Activated gamma-delta T cell (primary cell): ENCODE measurements at regions not wholly inside any gene's neighbourhood (a gene's known extent, or its start where the extent isn't known, plus 50 kb on each side); places are given as distances from the start of the nearest gene placed in this dataset.
A peak's percentile ranks its signal among the peaks of the same experiment; 100 is the strongest.
"Not testable (repeated sequence)": the region's sequence is repeated elsewhere in the genome, so short reads cannot be mapped to it uniquely, and the experiment has no call there.

Experiments used
- DNase-seq: peaks from one replicate; lab custom pipeline; 2025; lab: John Stamatoyannopoulos, UW

DNA sequence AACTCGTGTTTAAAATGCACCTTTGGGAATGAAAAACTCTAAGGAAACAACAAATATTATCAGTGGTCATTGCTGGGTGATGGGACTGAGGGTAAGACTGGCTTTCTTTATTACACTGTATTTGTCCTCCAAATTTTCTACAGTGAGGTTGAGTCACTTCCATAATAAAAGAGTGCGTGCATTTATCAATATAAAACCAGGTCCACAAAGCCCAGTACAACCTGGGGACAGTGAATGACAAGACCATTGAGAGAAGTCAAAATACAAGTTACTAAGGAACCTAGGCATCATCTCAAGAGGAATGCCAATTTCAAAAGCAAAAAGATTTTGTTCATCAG lies 76.4 kb downstream of the MAGED4 start:
- no peak for DNase-seq

DNA sequence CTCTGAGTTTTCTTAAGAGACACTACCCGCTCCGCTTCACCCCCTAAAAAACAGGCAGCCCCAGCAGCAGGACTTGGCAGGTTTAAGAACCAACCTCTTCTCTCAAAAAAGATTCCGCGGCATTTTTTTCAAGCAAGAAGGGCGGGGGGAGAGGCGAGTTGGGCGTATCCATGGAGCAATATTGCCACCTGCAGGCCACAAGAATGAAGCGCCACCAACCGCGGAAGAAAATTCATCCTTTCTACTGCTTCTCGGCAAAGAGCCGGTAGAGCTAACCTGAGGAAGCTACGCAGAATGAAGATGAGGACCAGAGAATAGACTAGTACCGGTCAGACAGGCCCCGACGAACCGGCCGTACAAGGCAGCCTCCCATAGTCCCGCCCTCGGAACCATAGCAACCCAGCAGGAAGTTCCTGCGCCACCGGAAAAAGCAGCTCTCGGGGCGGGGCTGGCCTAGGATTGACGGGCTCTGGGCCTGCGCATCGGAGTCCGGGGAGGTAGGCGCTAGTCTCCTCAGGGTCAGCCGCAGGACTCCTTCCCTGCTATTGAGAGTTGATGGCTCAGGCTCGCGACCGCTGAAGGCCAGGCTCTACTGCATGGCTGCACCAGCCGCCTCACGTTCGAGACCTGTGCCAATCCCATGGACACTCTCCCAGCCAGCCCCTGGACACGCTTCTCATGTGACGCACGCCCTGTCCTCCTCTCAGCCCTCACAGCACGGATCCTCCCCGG lies 76.9 kb downstream of the MAGED4 start:
- peak; percentile 61 for DNase-seq

DNA sequence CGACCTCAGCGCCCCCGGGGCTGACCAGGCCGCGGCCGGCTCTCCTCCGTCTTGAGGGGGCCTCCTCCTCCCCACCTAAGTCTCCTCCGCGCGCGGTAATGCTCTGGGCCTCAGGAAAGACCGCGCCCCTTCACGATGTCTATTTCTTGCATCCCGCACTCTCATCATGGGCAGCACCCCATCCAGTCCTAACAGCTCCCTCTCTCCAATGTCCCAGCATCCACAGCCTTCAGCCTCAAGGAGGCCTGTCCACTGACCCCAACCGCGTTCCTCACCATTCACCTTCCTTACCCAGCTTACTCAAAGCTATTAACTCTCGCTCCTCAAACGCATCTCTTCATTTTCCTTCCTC lies 77.5 kb downstream of the MAGED4 start:
- no peak for DNase-seq

DNA sequence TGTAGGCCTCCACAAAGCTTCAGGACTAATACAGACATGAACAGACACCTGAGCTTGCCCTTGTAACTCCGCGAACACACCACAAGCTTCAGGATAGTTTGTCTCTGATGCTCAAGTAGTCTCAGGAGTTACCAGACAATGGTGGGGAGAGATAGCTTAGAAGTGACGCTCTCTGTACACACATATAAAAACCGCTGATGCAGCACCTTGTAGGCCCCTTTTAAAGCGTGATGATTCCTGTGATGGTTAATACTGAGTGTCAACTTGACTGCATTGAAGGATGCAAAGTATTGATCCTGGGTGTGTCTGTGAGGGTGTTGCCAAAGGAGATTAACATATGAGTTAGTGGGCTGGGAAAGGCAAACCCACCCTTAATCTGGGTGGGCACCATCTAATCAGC lies 78.7 kb downstream of the MAGED4 start:
- no peak for DNase-seq

DNA sequence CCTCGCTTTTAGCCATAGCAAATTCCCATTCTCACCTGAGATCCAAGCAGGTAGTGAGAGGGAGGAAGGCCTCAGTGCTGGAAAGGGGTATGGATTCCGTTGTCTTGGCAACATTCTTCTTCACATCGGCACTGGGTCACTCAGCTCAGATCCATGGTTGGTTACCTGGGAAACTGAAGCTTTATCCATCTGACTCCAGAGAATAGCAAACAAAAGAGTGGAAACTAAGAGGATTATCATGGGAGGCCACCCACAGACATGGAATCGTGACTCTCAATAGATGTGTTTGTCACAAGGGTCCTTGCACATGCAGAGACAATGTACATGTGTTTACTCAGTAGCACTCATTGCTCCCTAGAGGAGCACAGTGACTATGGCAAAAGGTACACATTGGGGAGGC lies 81.0 kb downstream of the MAGED4 start:
- DNase-seq = no peak

DNA sequence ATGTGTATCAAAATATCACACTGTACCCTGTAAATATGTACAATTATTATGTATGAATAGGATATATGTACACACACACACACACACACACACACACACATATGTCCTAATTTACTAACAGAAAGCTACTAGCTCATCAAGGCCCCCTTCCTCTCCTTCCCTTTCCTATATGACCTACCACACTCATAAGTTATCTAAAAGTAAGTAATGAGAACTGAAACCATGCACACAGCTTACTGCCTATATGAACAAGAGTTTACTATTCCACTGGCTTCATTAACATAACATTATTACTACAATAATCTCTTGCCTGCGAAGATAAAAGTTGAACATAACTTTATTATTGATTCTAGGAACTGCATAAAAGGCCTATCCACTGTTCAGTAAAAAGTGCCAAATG lies 83.8 kb downstream of the MAGED4 start:
- DNase-seq = not testable (repeated sequence)

DNA sequence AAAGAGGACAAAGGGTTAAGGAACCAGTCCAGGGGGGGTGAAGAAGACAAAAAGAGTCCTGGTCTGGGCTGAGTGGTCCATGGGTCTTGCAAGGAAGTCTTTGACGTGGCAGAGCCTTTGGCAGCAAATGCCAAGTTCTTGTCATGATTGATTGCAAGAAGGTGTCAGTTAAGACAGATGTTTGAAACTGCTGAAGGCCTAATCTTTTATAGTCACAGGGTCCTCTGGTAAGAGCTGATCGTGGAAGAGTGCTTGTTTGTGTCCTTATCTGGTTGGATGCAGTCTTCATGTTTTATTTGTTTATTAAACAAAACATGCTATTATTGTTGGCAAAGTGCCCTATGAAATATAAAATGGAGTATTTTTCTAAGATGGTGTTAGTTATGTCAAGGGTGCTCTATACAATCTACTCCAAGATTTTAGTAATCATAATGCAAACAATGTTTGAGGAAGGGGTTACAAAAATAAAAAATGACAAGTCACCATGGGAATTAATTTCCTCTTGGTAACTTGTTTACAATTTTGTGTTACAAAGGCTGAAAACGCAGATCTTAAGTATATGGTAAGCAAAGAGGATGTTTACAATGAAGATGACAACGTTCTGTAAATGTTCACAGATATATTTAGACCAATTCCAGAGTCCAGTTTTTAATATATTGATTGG lies 85.9 kb downstream of the MAGED4 start:
- no peak for DNase-seq

DNA sequence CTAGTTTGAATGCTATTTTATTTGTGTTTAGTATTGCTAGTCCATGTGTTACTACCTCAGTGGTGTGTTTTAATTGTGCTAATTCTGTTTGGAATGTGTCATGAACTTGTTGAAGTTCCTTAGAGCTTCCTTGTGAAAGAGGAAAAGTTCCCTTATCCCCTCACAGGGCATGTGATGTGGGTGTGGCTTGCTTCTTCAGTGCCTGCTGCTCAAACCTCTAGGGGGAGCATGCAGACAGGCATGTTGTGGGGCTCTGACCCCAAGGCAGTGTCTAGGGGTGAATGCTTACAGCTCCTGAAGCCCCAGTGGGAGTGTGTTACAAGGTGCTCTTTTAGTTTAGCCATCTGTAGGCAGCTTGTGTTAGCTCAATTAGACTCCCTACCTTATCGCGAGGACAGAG lies 86.5 kb downstream of the MAGED4 start:
- no peak for DNase-seq

DNA sequence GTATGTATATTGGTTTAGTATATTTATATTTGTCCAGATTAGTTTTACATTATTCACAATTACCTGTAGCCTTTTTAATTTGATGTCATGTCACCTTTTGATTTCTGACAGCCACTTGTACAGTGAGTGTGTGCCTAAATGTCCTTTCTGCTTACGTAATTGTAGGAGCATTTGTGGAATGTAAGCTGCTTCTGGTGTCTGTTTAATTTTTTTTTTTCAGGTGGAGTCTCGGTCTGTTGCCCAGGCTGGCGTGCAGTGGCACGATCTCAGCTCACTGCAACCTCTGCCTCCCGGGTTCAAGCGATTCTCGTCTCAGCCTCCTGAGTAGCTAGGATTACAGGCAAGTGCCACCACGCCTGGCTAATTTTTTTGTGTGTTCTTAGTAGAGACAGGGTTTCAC lies 91.2 kb upstream of the XAGE2 start:
- no peak for DNase-seq

DNA sequence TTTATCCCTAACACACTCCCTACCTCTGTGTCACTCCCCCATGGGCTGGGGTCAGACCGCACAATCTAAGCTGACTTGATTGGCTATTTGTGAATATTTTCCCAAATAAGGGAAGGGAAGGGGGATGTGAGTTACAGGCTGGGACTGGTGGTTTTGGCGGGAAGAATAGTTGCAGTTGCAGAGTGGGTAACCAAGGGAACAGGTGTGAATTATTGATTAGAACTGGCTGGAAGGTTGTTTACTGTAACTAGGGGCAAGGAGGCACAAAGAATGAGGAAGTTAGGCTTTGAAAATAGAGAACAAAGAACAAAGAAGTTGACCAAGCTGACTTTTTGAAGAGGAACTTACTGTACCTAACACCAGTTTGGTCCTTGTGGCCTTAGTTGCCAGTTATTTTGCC lies 88.0 kb upstream of the XAGE2 start:
- no peak for DNase-seq

DNA sequence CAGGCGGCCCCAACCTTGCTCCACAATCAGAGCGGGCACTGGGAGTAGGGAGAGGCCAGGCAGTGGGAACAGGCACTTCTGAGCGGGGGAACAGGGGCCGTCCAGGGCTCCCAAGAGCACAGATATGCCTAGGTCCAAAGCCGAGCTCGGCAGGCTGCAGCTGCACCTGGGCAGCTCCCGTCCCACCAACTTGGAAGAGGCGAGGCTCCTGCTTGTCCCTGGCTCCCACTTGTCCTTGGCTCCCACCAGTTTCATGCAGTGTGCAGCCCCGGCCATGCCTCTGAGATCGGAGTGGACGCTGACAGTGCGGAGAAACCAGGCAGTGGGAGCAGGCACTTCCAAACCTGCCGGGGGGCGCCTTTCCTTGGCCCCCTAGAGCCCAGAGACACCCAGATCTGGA lies 84.0 kb upstream of the XAGE2 start:
- DNase-seq = no peak

DNA sequence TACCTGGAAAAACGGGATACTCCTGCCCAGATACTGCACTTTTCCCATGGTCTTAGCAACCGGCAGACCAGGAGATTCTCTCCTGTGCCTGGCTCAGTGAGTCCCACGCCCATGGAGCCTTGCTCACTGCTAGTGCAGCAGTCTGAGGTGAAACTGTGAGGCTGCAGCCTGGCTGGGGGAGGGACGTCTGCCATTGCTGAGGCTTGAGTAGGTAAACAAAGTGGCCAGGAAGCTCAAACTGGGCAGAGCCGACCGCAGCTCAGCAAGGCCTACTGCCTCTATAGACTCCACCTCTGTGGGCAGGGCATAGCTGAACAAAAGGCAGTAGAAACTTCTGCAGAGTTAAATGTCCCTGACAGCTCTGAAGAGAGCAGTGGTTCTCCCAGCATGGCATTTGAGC lies 69.9 kb upstream of the XAGE2 start:
- DNase-seq = not testable (repeated sequence)

DNA sequence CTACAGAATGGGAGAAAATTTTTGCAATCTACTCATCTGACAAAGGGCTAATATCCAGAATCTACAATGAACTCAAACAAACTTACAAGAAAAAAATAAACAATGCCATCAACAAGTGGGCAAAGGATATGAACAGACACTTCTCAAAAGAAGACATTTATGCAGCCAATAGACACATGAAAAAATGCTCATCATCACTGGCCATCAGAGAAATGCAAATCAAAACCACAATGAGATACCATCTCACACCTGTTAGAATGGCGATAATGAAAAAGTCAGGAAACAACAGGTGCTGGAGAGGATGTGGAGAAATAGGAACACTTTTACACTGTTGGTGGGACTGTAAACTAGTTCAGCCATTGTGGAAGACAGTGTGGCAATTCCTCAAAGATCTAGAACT lies 60.3 kb upstream of the XAGE2 start:
- DNase-seq = not testable (repeated sequence)
